ENCODE measurements at regions not wholly inside any gene's neighbourhood (a gene's known extent, or its start where the extent isn't known, plus 50 kb on each side); places are given as distances from the start of the nearest gene placed in this dataset.

GRCh38 chr11:134689886-134690285 is 277.8 kb upstream of the B3GAT1 start:
- Mint-ChIP-seq H3K27ac (no peak overlapping the region), H3K27me3 (peaks cover 14% of the 10 kb centered on the region), H3K9me3 (no peaks in the 10 kb centered on the region), H3K4me1 (peaks cover 0 to 1% (median 0%) of the 10 kb centered on the region in 3 donors), H3K4me3 (no peak overlapping the region), H3K36me3 (peaks cover 3% of the 10 kb centered on the region)

GRCh38 chr11:134687548-134687947 is 275.5 kb upstream of the B3GAT1 start:
- H3K27ac Mint-ChIP-seq: peak overlapping the region in 1 of 3 donors; percentile 13
- peaks cover 18% of the 10 kb centered on the region for H3K27me3 Mint-ChIP-seq
- peaks cover 3% of the 10 kb centered on the region for H3K36me3 Mint-ChIP-seq
- H3K4me1 Mint-ChIP-seq: no peaks in the 10 kb centered on the region
- H3K9me3 Mint-ChIP-seq: no peaks in the 10 kb centered on the region
- no peak overlapping the region for H3K4me3 Mint-ChIP-seq

GRCh38 chr11:134686460-134687061 is 274.5 kb upstream of the B3GAT1 start:
- Mint-ChIP-seq H3K27me3 (peaks cover 15% of the 10 kb centered on the region), H3K27ac (no peak overlapping the region)

GRCh38 chr11:134685793-134686380 is 273.8 kb upstream of the B3GAT1 start:
- no peaks in the 10 kb centered on the region for H3K4me1 Mint-ChIP-seq
- H3K4me3 Mint-ChIP-seq: no peak overlapping the region
- H3K27me3 Mint-ChIP-seq: peaks cover 10% of the 10 kb centered on the region

More at GRCh38 chr11:134686460-134687061, 274.5 kb upstream of the B3GAT1 start:
- no peaks in the 10 kb centered on the region for H3K4me1 Mint-ChIP-seq
- no peaks in the 10 kb centered on the region for H3K9me3 Mint-ChIP-seq
- peaks cover 3% of the 10 kb centered on the region for H3K36me3 Mint-ChIP-seq
- H3K4me3 Mint-ChIP-seq: no peak overlapping the region

GRCh38 chr11:134684576-134684975 is 272.5 kb upstream of the B3GAT1 start:
- H3K27ac Mint-ChIP-seq: no peak overlapping the region
- no peaks in the 10 kb centered on the region for H3K4me1 Mint-ChIP-seq
- H3K36me3 Mint-ChIP-seq: peaks cover 3% of the 10 kb centered on the region
- H3K27me3 Mint-ChIP-seq: peaks cover 7% of the 10 kb centered on the region
- no peaks in the 10 kb centered on the region for H3K9me3 Mint-ChIP-seq
- no peak overlapping the region for H3K4me3 Mint-ChIP-seq

More at GRCh38 chr11:134685793-134686380, 273.8 kb upstream of the B3GAT1 start:
- Mint-ChIP-seq H3K36me3 (peaks cover 3% of the 10 kb centered on the region), H3K9me3 (no peaks in the 10 kb centered on the region), H3K27ac (no peak overlapping the region)

GRCh38 chr11:134683860-134684259 is 271.8 kb upstream of the B3GAT1 start:
- Mint-ChIP-seq H3K4me1 (no peaks in the 10 kb centered on the region), H3K36me3 (peaks cover under 1% of the 10 kb centered on the region), H3K27ac (no peak overlapping the region), H3K4me3 (no peak overlapping the region), H3K27me3 (peaks cover 4% of the 10 kb centered on the region), H3K9me3 (no peaks in the 10 kb centered on the region)

- no peak overlapping the region for H3K4me3 Mint-ChIP-seq
- H3K36me3 Mint-ChIP-seq: no peaks in the 10 kb centered on the region
- H3K4me1 Mint-ChIP-seq: no peaks in the 10 kb centered on the region
- no peaks in the 10 kb centered on the region for H3K9me3 Mint-ChIP-seq
- no peak overlapping the region for H3K27ac Mint-ChIP-seq
- H3K27me3 Mint-ChIP-seq: peaks cover 4% of the 10 kb centered on the region
These were observed 270.5 kb upstream of the B3GAT1 start for GRCh38 chr11:134682577-134682976.

GRCh38 chr11:134679592-134679991 is 267.6 kb upstream of the B3GAT1 start:
- Mint-ChIP-seq H3K4me1 (no peaks in the 10 kb centered on the region), H3K27ac (no peak overlapping the region), H3K4me3 (no peak overlapping the region), H3K9me3 (no peaks in the 10 kb centered on the region), H3K27me3 (peaks cover 4% of the 10 kb centered on the region), H3K36me3 (no peaks in the 10 kb centered on the region)

GRCh38 chr11:134678744-134679143 is 266.7 kb upstream of the B3GAT1 start:
- Mint-ChIP-seq H3K4me1 (no peaks in the 10 kb centered on the region), H3K9me3 (no peaks in the 10 kb centered on the region), H3K36me3 (no peaks in the 10 kb centered on the region), H3K27ac (no peak overlapping the region), H3K4me3 (no peak overlapping the region), H3K27me3 (peaks cover 4% of the 10 kb centered on the region)

- H3K9me3 Mint-ChIP-seq: peaks cover 0 to 1% (median 0%) of the 10 kb centered on the region in 3 donors
- no peak overlapping the region for H3K4me3 Mint-ChIP-seq
- no peaks in the 10 kb centered on the region for H3K36me3 Mint-ChIP-seq
- no peaks in the 10 kb centered on the region for H3K27me3 Mint-ChIP-seq
- H3K27ac Mint-ChIP-seq: no peak overlapping the region
- no peaks in the 10 kb centered on the region for H3K4me1 Mint-ChIP-seq
These were observed 266.0 kb upstream of the B3GAT1 start for GRCh38 chr11:134677891-134678551.

- Mint-ChIP-seq H3K4me1 (no peaks in the 10 kb centered on the region), H3K27ac (no peak overlapping the region), H3K27me3 (no peaks in the 10 kb centered on the region), H3K36me3 (no peaks in the 10 kb centered on the region), H3K9me3 (peaks cover 0 to 1% (median 0%) of the 10 kb centered on the region in 3 donors), H3K4me3 (no peak overlapping the region)
These were observed 265.4 kb upstream of the B3GAT1 start for GRCh38 chr11:134677397-134677822.

GRCh38 chr11:134676516-134677287 is 264.7 kb upstream of the B3GAT1 start:
- no peaks in the 10 kb centered on the region for H3K36me3 Mint-ChIP-seq
- peaks cover 0 to 1% (median 0%) of the 10 kb centered on the region in 3 donors for H3K9me3 Mint-ChIP-seq
- no peaks in the 10 kb centered on the region for H3K4me1 Mint-ChIP-seq
- no peak overlapping the region for H3K27ac Mint-ChIP-seq
- no peaks in the 10 kb centered on the region for H3K27me3 Mint-ChIP-seq
- no peak overlapping the region for H3K4me3 Mint-ChIP-seq

GRCh38 chr11:134675983-134676382 is 263.9 kb upstream of the B3GAT1 start:
- H3K9me3 Mint-ChIP-seq: peaks cover 0 to 1% (median 0%) of the 10 kb centered on the region in 3 donors
- H3K4me1 Mint-ChIP-seq: no peaks in the 10 kb centered on the region
- H3K27me3 Mint-ChIP-seq: peaks cover 1% of the 10 kb centered on the region
- no peak overlapping the region for H3K4me3 Mint-ChIP-seq
- H3K36me3 Mint-ChIP-seq: no peaks in the 10 kb centered on the region
- no peak overlapping the region for H3K27ac Mint-ChIP-seq

GRCh38 chr11:134674974-134675373 is 262.9 kb upstream of the B3GAT1 start:
- peaks cover 7% of the 10 kb centered on the region for H3K27me3 Mint-ChIP-seq
- no peak overlapping the region for H3K4me3 Mint-ChIP-seq
- H3K36me3 Mint-ChIP-seq: no peaks in the 10 kb centered on the region
- no peaks in the 10 kb centered on the region for H3K4me1 Mint-ChIP-seq
- no peak overlapping the region for H3K27ac Mint-ChIP-seq
- peaks cover 0 to 1% (median 0%) of the 10 kb centered on the region in 3 donors for H3K9me3 Mint-ChIP-seq

- Mint-ChIP-seq H3K9me3 (peaks cover 0 to 3% (median 1%) of the 10 kb centered on the region in 3 donors), H3K27me3 (peaks cover 8% of the 10 kb centered on the region)
These were observed 258.9 kb upstream of the B3GAT1 start for GRCh38 chr11:134670961-134671370.

More at GRCh38 chr11:134670961-134671370, 258.9 kb upstream of the B3GAT1 start:
- Mint-ChIP-seq H3K4me1 (no peaks in the 10 kb centered on the region), H3K4me3 (no peak overlapping the region), H3K36me3 (no peaks in the 10 kb centered on the region), H3K27ac (no peak overlapping the region)

Data from IgD-negative memory B cell (primary cell).